CD4-positive, alpha-beta T cell treated with Interleukin-4 for 4 hours (primary cell): ENCODE measurements at regions not wholly inside any gene's neighbourhood (a gene's known extent, or its start where the extent isn't known, plus 50 kb on each side); places are given as distances from the start of the nearest gene placed in this dataset.
"Not testable (repeated sequence)": the region's sequence is repeated elsewhere in the genome, so short reads cannot be mapped to it uniquely, and the experiment has no call there.

Experiments used
- DNase-seq: peaks from one replicate; pipeline ENCODE4 v3.0.0-alpha.2; 2020

DNA sequence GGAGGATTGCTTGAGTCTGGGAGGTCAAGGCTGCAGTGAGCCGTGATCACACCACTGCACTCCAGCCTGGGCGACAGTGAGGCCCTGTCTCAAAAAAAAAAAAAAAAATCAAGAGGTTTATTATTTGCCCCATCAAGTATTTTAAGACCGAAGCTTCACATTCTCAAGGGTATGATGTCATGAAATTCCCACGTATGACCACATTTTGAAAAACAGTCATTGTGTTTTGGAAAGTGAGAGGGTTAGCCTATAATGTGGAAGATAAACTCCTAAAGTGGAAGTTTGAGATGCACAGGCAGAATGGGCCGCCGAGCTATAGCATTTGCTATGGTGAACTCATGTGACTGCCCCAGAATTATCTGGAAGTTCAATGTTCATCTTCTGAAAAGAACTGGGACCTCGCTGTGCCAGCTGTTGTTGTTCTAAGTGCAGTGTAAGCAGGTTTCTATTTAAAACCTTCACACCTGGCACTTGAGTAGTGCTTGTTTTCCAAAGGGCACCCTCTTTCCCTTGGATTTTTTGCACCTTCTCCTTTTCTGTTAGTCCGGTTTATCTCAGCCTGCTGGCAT, 96.9 kb upstream of the SLC25A33 start:
- DNase-seq = no peak

DNA sequence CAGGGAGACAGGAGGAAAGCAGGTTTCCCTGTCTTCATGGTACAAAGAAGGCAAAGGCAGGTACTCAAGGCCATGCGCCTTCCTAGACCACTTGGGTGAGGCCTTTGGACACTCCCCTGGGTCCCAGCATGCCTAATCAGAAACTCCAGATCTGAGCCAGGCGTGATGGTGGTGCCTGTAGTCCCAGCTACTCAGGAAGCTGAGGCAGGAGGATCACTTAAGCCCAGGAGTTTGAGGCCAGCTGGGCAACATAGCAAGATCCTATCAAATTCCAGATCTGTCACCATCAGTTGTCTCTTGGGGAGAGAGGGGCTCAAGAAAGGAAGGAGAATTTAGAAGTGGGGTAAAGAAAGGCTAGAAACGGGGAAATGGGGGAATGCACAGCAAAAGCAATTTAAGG, 96.3 kb upstream of the SLC25A33 start:
- no peak for DNase-seq

DNA sequence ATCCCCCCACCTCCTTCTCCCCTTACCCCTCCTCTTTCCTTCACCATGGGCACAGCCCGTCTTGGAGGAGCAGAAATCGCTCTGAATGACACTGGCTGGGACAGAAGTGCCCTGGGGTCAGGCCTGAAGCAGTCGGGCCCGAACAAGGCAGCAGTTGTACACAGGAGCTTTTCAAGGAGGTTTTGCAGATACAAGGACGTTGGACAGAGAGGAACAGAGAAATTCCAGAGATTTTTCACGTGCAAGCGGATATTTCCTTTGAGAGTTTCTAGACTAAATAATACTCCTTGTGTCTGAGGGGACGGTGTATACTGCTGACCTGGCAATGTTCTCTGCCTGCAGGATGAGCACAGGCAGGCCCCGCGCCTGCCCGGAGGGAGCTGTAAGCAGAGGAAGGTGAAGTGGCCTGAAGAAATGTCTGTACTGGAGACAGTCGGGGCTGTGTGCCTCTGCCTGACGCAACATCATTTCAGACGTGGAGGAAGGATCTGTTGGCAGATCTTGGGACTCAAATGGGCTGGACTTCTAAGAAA, 95.3 kb upstream of the SLC25A33 start:
- DNase-seq = no peak

DNA sequence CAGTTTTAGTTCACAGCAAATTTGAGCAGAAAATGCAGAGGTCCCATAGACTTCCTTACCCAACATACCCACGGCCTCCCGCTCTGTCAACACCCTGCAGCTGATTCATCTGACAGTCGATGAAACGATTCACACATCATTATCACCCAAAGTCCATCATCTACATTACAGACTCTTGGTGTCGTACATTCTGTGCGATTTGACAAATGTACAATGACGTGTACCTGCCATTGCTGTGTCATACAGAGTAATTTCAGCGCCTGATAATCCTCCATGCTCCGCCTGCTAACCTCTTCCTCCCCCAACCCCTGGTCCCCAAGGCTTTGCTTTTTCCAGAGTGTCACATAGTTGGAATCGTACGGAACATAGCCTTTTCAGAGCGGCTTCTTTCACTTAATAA, 94.7 kb upstream of the SLC25A33 start:
- DNase-seq = no peak

DNA sequence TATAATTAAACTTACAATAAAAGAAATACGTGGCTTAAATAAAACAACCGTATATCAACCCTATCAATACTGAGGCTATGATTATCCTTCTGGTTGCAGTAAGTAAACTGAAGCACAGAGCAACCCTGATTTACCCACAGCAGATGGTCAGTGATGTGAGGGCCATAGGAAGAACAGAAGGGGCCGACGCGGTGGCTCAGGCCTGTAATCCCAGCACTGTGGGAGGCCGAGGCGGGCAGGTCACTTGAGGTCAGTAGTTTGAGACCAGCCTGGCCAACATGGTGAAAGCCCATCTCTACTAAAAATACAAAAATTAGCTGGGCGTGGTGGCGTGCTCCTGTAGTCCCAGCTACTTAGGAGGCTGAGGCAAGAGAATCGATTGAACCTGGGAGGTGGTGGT, 94.2 kb upstream of the SLC25A33 start:
- DNase-seq = not testable (repeated sequence)

DNA sequence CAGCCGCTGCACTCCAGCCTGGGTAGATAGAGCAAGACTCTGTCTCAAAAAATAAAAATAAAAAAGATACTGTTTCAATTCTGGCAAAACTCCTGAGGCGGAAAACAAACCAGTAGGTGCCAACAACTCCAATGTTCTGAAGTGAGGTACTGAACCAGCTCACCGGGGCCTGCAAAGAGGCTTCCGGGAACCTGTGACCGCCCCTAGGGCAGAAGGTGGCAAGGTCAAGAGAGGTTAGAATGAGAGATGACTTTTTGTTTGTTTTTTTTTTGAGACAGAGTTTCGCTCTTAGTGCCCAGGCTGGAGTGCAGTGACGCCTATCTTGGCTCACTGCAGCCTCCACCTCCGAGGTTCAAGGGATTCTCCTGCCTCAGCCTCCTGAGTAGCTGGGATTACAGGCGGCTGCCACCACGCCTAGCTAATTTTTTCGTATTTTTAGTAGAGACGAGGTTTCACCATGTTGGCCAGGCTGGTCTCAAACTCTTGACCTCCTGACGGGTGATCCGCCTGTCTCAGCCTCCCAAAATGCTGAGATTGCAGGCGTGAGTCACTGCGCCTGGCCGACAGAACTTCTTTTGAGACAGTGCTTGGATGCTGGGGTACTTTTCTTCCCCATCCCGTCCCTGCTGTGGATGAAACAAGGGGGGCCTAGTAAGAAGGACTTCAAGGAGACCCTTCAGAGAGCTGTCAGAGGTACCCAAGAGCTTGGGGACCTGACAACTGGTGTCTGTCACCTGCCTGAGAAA, 91.9 kb upstream of the SLC25A33 start:
- DNase-seq = no peak

DNA sequence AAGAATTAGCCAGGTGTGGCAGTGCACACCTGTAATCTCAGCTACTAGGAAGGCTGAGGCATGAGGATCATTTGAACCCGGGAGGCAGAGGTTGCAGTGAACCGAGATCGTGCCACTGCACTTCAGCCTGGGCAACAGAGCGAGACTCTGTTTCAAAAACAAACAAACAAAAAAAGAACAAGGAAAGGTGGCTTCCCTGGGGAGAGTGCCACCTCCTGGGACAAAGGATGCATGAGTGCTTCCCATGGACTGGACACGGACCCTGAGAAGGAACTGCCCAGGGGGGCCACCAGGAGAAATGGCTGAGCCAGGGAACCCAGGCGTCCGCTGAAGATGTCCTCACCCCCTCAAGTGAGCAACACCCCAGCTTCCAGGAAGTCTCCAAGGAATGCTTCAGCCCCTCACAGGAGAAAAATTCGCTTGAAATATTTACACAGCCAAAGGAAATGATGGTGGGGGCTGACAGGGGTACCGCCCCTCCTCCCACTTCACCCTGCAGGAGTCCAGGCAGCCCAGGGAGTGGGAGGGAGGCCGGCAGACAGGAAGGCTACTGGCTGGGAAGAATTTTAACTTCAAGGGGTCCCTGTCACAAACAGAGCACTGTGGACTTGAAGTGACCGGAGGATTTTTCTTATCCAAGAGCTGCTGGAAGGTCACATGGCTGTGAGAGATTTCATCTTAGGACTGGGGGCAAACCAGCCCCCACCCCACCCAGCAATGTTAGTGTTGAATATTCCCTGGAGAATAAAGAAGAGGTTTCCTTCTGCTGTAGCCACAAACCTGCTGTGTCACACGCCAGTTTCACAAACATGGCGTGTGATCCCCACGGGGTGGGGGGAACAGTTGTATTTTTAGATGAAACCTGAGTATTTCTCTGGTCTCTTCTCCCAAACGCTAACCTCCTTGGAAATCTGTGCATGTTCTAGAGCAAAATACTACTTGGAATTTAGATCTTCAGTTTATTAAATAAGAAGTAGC, 90.8 kb upstream of the SLC25A33 start:
- DNase-seq = no peak

DNA sequence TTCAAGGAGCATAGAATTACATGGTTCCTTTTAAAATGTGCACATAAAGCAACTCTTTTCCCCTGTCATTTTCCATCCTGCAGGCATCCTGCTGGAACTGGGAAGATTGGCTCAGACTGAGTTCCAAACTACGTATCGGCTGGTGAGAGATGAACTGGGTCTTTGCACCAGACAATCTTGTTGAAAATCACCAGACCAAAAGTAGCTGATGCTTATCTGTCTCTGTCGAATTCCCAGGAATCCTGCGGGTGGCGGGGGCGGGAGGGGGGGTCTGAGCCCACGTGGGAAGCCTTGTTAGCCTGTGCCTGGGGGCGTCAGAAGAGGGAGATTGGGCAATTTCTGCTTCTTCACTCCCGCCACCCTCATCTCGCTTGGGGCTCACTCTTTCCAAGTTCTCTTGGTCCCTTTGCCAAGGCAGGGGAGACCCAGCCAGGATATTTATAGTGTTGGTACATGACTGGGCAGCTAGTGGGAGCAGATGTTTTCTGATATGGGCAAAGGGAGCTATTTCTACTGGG, 90.1 kb upstream of the SLC25A33 start:
- no peak for DNase-seq

DNA sequence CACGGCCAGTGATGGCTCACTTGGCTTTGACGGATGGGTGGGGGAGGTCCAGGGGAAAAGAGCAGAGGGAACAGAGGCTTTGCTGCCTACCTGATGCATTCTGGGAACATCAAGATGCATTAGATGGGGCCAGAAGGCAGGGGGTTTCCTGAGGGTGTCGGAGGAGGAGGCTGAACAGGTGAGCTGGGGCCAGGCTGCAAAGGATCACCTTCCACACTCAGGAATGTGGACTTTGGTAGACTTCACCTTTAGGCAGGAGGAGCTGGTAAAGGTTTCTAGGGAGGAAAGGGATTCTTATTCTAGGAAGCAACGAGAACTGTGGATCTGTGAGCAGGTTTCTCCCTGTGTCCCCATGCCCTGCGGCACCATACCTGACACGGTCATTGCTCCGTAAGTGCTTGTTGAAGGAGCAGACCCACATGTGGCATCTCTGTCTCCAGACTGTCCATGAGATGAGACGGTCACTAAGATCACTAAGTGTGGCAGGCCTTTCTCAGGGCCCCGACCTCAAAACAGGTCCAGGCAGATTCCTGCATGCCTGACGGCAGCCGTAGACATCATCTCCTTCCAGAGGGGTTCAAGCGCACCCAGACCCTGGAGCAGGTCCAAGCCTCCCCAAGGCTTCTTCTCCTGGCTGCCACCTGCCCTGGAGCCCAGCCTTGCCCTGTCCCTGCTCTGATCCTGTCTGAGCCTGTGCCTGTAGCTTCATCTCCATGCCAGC, 89.1 kb upstream of the SLC25A33 start:
- DNase-seq = no peak

DNA sequence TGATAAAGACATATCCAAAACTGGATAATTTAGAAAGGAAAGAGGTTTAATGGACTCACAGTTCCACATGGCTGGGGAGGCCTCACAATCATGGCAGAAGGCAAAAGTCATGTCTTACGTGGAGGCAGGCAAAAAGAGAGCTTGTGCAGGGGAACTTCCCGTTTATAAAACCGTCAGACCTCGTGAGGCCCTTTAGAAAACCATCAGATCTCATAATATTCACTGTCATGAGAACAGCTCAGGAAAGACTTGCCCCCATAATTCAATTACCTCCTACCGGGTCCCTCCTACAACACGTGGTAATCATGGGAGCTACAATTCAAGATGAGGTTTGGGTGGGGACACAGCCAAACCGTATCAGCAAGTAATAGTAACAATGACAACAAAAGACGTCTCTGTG, 88.2 kb upstream of the SLC25A33 start:
- DNase-seq = no peak

DNA sequence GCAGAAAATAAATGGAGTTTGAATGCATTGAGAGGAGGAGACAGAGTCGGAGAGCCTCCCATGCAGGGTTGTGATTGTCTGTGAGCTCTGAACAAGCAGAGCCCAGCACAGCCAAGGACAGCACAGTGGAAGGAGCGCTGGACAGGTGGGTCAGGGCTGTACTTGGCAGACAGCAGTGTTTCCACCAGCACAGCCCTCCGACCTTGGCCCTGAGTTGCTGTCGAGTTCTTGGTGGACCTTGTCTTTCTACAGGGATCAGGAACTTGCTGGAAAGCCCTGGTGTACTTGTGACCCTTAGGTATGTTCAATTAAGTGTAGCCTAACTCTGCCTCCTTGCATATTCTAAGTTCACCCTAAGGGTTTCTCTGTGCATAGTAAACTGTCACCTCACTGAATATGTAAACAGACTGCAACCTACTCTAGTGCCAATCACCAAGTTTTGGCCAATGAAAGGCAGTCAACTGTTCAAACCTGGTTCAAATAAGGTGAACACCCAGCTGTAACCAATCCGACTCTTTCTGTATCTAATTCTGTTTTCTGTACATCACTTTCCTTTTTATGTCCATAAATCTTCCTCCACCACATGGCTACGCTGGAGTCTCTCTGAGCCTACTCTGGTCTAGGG, 86.6 kb upstream of the SLC25A33 start:
- DNase-seq = no peak

DNA sequence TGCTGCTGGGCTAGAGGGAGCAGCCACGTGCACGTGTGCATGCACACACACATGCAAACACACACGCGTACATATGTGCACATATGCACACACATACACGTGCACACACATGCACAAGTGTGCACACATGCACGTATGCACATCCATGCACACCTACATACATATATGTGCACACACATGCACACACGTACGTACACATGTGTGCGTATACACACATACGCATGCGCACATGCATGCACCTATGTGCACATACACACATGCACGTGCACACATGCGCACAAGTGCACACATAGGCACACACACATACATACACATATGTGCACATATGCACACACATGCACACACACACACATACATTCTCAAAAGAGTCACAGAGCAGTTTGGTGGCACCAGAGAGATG, 85.9 kb upstream of the SLC25A33 start:
- no peak for DNase-seq

DNA sequence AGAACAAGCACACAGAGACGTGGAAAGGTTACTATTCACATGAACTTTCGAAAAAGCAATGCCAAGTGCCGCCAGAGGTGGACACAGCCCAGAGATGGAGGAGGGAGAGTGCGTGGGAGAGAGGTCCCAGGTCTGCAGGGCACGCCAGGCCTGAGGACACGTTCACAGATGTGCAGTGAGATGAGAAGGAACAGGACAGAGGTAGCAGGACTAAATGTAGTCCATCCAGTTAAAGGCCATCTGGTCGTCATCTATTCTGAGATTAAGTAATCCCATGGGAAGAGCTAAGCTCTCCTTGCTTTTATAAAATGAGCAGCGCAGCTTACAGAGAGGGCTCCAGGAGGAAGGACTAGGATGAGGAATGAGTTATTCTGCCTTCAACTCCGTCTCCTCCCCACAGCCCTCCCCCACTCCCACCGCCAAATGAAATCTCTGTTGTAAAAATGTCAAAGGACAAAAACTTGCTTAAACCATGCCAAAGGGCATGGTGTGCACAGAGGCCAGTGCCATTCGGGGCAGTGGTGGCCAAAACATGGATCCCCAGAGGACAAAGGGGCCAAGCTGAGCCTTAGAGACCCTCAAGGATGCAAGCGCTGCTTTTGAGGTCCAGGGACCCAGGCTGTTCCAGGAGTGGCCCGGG, 85.4 kb upstream of the SLC25A33 start:
- no peak for DNase-seq

DNA sequence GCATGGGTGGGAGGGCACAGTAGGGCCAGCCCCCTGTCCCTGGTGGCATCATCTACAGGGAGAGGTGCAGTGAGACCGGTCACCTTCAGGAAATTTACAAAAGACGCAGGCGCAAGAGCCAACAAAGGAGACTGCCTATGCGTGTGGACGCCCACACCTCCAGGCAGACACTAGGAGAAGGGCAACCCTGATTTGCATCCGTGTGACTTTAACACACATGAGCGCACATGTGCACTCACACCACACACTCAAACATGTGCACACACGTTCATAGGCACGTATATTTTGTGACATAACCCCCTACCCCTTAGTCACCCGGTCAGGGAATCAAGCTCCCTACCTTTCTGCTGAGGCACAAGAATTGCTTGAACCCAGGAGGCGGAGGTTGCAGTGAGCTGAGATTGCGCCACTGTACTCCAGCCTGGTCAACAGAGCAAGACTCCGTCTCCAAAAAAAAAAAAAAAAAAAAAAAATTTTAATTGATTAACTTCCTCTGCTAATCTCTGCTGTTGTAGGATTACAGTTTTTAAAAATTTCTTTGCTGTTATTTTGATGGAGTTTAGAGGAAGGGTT, 84.7 kb upstream of the SLC25A33 start:
- no peak for DNase-seq

DNA sequence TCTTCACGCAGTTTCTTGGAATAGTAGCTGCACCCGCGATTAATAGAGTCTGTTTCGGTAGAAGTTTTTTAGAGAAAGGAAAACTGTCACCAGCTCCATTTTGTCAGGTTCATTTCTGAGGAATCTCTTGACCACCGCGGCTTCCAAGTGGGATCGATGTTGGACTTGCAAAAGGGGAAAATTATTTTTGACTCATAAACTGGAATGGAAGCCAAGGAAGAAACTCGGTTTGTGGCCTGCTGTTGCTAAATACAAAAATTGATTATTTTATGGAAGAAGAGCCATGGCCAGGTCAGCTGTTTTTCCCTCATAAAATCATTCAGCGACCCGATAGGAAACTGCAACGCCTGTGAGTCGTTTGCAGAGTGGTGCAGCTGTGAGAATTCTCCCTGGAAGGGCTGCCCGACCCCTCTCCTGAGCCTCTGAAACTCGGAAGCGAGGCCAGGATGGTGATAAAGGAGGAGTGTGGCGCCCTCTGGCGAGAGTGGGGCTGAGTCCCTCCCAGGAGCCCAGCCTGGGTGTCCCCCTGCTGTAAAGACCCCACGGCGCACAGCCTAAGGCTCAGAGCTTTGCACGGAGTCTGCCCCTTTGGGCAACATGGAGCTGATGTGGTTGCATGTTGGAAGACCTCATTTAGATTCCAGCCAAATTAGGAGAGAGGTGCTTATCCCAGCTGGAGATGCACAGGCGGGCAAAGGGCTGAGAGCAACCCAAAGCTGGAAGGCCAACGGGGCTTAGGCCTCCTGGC, 83.6 kb upstream of the SLC25A33 start:
- peak; percentile 43 for DNase-seq

DNA sequence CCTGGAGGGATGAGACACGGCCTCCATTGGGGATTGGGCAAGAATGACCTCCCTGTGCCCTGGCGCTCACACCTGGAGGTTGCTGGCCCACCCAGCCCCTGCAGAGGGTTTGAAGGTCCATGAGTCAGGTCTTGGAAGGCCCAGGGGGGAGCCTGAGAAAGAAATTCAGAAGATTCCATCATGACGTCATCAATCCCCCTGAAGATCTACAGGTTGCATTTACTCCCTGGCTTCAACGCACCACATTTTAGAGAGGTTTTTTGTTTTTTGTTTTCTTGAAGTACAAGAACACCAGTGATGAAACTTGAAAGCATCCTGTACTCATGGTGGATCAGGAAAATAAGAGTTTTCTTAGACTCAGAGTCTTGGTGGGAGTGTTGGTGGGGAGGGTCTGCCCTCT, 82.4 kb upstream of the SLC25A33 start:
- DNase-seq = no peak

DNA sequence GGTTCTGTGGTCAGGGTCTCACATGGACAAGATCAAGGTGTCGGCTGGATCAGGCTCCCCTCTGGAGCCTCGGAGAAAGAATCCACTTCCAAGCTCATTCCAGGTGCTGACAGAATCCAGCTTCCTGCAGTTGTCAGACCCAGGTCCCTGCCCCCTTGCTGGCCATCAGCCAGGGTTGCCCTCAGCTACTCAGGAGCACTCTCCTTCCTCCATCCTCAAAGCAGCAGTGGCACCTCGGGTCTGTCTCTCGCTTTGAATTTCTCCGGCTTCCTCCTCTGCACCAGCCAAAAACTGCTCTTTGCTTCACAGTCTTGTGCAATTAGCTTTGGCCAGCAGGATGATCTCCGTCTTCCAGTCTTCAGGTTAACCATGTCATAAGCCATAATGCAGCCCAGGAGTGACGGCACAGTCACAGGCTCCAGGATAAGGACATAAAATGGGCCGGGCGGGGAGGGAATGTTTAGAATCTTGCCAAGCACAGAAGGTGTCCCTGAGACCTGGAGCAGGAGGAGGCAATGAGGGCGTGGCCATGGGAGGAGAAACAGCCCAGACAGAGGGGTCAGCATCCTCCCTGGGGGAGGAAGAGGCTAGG, 79.4 kb upstream of the SLC25A33 start:
- DNase-seq = no peak

DNA sequence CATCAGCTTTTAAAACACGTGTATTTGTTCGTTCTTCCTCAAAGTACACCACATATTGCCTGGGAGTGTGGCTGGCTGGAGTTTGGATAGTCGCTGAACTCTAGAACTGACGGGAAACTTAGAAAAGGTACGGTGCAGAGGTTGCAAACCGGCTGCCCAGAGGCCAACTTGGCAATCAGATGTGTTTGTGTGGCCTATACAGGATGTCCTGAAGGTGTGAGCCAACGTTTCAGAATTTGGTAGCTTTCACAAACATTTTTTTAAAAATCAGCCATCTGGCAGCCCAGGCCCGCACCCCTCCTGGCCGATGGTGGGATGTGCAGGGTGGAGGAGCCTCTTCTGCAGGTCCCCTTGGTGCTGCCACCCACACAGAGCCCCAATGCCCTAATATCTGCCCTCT, 73.6 kb upstream of the SLC25A33 start:
- no peak for DNase-seq

DNA sequence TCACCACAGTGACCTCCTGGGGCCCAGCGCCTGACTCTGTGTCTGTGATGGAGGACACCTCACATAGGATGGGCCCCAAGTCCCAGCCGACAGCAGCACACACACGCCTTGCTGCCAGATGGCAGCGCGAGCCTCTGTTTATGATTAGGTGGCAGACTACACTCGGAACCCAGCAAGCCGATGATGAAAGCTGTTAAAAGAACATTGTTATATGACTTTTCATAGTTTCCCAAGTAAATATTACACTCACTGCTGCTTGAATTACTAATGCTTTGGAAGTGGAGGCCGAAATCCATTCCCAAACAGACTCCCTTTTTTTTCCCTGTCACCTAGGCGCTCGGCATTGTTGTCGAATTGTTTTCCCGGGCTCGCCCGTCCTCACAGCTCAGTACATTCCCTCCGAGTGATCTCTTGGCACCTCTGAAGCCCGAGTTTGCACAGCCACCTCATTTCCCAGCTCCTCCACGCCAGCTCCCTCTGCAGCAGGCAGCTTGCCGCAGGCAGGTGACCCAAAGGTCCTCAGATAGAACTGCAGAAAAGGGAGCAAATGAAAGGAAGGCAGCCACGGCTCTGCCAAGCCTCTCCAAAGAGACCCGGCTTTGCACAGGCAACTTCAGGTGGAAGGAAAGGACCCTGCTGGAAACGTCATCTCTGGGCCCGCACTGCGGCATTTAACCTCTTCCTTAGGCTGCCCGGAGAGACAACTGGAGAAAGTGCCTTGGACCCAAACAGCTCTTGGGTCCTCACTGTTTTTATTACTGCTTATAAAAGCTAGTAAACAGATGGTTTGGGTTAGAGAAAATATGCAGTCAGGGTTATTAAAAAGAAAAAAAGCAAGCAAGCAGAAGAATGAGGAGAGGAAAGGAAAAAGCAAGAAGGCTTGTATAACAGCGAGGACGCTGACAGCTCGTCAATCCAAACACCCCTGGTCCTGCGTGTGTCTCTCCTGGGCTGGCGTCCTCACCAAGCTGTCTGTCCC, 72.2 kb upstream of the SLC25A33 start:
- no peak for DNase-seq
